ENCODE measurements at regions not wholly inside any gene's neighbourhood (a gene's known extent, or its start where the extent isn't known, plus 50 kb on each side); places are given as distances from the start of the nearest gene placed in this dataset.

DNA sequence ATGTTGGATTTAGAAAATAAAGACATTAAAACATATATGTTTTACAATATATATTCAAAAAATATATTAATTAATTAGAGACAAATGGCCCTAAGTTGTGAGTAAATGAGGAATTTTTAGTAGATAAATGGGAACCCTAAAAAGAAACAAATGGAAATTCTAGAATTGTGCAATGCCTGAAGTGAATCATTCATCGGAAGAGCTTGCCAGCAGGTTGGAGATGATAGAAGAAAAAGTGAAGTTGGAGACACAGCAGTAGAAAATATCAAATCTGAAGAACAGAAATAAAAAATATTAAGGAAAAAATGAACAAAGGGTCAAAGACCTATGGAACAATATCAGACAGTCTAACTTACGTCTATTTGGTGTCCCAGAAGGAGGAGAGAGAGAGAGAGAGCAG is 109.4 kb upstream of the NEDD9 start:
- Histone ChIP-seq H3F3A (replicated peaks; ENCODE audit: insufficient read depth) (no peaks in the 10 kb centered on the region), H3K9ac (no peak overlapping the region), H4K20me1 (ENCODE audit: insufficient read depth) (no peaks in the 10 kb centered on the region), H3K36me3 (replicated peaks in 1 of 2; ENCODE audit: control insufficient read depth in 1 of 2, insufficient read depth in 2 of 2, low read length in 1 of 2) (no peaks in the 10 kb centered on the region), H3K9me2 (no peaks in the 10 kb centered on the region), H3K27ac (ENCODE audit: low read depth in 2 of 2, low read length in 1 of 2) (no peak overlapping the region), H3K4me3 (ENCODE audit: low read depth in 2 of 2, low read length in 1 of 2) (no peak overlapping the region), H3K79me2 (ENCODE audit: insufficient read depth) (no peaks in the 10 kb centered on the region), H3K27me3 (ENCODE audit: insufficient read depth) (no peaks in the 10 kb centered on the region), H3K9me3 (no peaks in the 10 kb centered on the region), H3K4me2 (no peak overlapping the region), H3K4me1 (ENCODE audit: control insufficient read depth in 1 of 2, insufficient read depth in 2 of 2, low read depth in 1 of 2, low read length in 1 of 2) (peaks cover 0 to 2% of the 10 kb centered on the region in 2 experiments; a peak in 1 of 4 replicates), H2AFZ (ENCODE audit: low read depth) (no peak overlapping the region)
- TF ChIP-seq, protein P1, sequence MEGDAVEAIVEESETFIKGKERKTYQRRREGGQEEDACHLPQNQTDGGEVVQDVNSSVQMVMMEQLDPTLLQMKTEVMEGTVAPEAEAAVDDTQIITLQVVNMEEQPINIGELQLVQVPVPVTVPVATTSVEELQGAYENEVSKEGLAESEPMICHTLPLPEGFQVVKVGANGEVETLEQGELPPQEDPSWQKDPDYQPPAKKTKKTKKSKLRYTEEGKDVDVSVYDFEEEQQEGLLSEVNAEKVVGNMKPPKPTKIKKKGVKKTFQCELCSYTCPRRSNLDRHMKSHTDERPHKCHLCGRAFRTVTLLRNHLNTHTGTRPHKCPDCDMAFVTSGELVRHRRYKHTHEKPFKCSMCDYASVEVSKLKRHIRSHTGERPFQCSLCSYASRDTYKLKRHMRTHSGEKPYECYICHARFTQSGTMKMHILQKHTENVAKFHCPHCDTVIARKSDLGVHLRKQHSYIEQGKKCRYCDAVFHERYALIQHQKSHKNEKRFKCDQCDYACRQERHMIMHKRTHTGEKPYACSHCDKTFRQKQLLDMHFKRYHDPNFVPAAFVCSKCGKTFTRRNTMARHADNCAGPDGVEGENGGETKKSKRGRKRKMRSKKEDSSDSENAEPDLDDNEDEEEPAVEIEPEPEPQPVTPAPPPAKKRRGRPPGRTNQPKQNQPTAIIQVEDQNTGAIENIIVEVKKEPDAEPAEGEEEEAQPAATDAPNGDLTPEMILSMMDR (IDR thresholded peaks at IDR 0.05) = no peak
- TF ChIP-seq EZH2phosphoT487 (IDR thresholded peaks at IDR 0.05; ENCODE audit: borderline replicate concordance, low read depth) = no peak
- no peak for TF ChIP-seq NRF1 (IDR thresholded peaks at IDR 0.05; ENCODE audit: low read depth, low read length)
- TF ChIP-seq, protein P2, sequence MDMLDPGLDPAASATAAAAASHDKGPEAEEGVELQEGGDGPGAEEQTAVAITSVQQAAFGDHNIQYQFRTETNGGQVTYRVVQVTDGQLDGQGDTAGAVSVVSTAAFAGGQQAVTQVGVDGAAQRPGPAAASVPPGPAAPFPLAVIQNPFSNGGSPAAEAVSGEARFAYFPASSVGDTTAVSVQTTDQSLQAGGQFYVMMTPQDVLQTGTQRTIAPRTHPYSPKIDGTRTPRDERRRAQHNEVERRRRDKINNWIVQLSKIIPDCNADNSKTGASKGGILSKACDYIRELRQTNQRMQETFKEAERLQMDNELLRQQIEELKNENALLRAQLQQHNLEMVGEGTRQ (IDR thresholded peaks at IDR 0.05; ENCODE audit: borderline replicate concordance, low read depth, low read length) = no peak
- TF ChIP-seq RFX5 (IDR thresholded peaks at IDR 0.05; ENCODE audit: low read length) = no peak
- TF ChIP-seq RCOR1 (IDR thresholded peaks at IDR 0.05; ENCODE audit: low read length) = no peak
- POLR2A ChIA-PET = no interaction called here
- CTCF ChIA-PET = interaction anchor here (1.3 to 2.3 kb wide), 2 partner anchors 17 to 154 kb away, joined by 4 to 8 read pairs; no protein-coding TSS in a partner anchor
- WGBS (ENCODE audit: low lambda C conversion rate) = 74% methylated on average over 2 of the region's 2 CpGs
- DNase-seq = no peak

DNA sequence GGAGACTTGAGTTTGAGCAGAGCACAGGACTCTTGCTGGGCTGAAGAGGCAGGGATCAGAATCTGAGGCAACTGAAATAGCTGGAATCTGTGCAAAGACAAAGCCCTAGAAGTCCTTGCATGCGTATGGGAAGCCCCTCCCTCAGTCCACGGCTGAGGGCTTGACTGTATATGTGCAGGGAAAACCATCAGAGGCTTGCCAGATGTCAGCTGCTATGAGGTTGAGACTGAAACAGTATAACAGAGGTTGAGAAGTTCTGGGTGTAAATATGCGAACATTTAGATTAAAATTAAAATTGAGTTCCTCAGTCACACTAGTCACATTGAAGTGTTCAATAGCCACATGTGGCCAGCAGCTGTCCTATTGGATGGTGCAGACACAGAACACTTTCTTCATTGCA is 108.8 kb upstream of the NEDD9 start:
- no peak overlapping the region for H2AFZ ChIP-seq (ENCODE audit: low read depth)
- DNase-seq = no peak
- no peaks in the 10 kb centered on the region for H3F3A ChIP-seq (replicated peaks; ENCODE audit: insufficient read depth)
- no peaks in the 10 kb centered on the region for H4K20me1 ChIP-seq (ENCODE audit: insufficient read depth)
- ChIA-PET CTCF (interaction anchor here (0.6 to 2.3 kb wide), 3 partner anchors 17 to 155 kb away, joined by 3 to 8 read pairs (median 4); no protein-coding TSS in a partner anchor), POLR2A (no interaction called here)
- H3K4me2 ChIP-seq = no peak overlapping the region
- H3K27ac ChIP-seq (ENCODE audit: low read depth in 2 of 2, low read length in 1 of 2) = no peak overlapping the region
- H3K4me3 ChIP-seq (ENCODE audit: low read depth in 2 of 2, low read length in 1 of 2) = no peak overlapping the region
- H3K9ac ChIP-seq = no peak overlapping the region
- H3K4me1 ChIP-seq (ENCODE audit: control insufficient read depth in 1 of 2, insufficient read depth in 2 of 2, low read depth in 1 of 2, low read length in 1 of 2) = peaks cover 0 to 2% of the 10 kb centered on the region in 2 experiments; a peak in 1 of 4 replicates
- no peaks in the 10 kb centered on the region for H3K27me3 ChIP-seq (ENCODE audit: insufficient read depth)
- TF ChIP-seq, protein P3, sequence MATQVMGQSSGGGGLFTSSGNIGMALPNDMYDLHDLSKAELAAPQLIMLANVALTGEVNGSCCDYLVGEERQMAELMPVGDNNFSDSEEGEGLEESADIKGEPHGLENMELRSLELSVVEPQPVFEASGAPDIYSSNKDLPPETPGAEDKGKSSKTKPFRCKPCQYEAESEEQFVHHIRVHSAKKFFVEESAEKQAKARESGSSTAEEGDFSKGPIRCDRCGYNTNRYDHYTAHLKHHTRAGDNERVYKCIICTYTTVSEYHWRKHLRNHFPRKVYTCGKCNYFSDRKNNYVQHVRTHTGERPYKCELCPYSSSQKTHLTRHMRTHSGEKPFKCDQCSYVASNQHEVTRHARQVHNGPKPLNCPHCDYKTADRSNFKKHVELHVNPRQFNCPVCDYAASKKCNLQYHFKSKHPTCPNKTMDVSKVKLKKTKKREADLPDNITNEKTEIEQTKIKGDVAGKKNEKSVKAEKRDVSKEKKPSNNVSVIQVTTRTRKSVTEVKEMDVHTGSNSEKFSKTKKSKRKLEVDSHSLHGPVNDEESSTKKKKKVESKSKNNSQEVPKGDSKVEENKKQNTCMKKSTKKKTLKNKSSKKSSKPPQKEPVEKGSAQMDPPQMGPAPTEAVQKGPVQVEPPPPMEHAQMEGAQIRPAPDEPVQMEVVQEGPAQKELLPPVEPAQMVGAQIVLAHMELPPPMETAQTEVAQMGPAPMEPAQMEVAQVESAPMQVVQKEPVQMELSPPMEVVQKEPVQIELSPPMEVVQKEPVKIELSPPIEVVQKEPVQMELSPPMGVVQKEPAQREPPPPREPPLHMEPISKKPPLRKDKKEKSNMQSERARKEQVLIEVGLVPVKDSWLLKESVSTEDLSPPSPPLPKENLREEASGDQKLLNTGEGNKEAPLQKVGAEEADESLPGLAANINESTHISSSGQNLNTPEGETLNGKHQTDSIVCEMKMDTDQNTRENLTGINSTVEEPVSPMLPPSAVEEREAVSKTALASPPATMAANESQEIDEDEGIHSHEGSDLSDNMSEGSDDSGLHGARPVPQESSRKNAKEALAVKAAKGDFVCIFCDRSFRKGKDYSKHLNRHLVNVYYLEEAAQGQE (IDR thresholded peaks at IDR 0.05; ENCODE audit: low read depth, low read length) = no peak
- no peak for TF ChIP-seq FOSL2 (IDR thresholded peaks at IDR 0.05; ENCODE audit: borderline replicate concordance, low read depth)
- TF ChIP-seq YY1 (IDR thresholded peaks at IDR 0.05; ENCODE audit: low read depth) = no peak
- no peaks in the 10 kb centered on the region for H3K79me2 ChIP-seq (ENCODE audit: insufficient read depth)
- 60% methylated on average over 3 of the region's 3 CpGs for WGBS (ENCODE audit: low lambda C conversion rate)
- no peaks in the 10 kb centered on the region for H3K9me3 ChIP-seq
- H3K9me2 ChIP-seq = no peaks in the 10 kb centered on the region
- H3K36me3 ChIP-seq (replicated peaks in 1 of 2; ENCODE audit: control insufficient read depth in 1 of 2, insufficient read depth in 2 of 2, low read length in 1 of 2) = no peaks in the 10 kb centered on the region
